ENCODE measurements at regions not wholly inside any gene's neighbourhood (a gene's known extent, or its start where the extent isn't known, plus 50 kb on each side); places are given as distances from the start of the nearest gene placed in this dataset.

GRCh38 chr2:222769446-222769845 lies 91.4 kb upstream of the ACSL3 start:
- Histone ChIP-seq H3K36me3 (replicated peaks; ENCODE audit: insufficient read depth, low read depth) (no peaks in the 10 kb centered on the region), H3K4me2 (no peak overlapping the region), H4K20me1 (ENCODE audit: insufficient read depth, poor library complexity, severe bottlenecking) (no peaks in the 10 kb centered on the region), H3K9me2 (replicated peaks; ENCODE audit: insufficient read depth) (no peaks in the 10 kb centered on the region), H3K79me2 (no peaks in the 10 kb centered on the region), H3K9me3 (ENCODE audit: low read depth) (no peaks in the 10 kb centered on the region), H3K4me1 (ENCODE audit: insufficient read depth) (no peaks in the 10 kb centered on the region), H3K27me3 (no peaks in the 10 kb centered on the region), H3K27ac (no peak overlapping the region), H2AFZ (no peak overlapping the region), H3K4me3 (no peak overlapping the region)
- WGBS (ENCODE audit: low lambda C conversion rate, missing lambda C conversion rate): 93% methylated on average over 5 of the region's 5 CpGs
- DNase-seq (ENCODE audit: low spot score): no peak
- TF ChIP-seq EZH2phosphoT487 (IDR thresholded peaks at IDR 0.05; ENCODE audit: low read depth, severe bottlenecking, unreplicated experiment) (no peak), EZH2 (IDR thresholded peaks at IDR 0.05; ENCODE audit: borderline replicate concordance) (no peak), CTCF (IDR thresholded peaks at IDR 0.05; ENCODE audit: poor library complexity) (no peak)

GRCh38 chr2:222769941-222770340 lies 90.9 kb upstream of the ACSL3 start:
- WGBS (ENCODE audit: low lambda C conversion rate, missing lambda C conversion rate): 89% methylated on average over 3 of the region's 3 CpGs
- no peak overlapping the region for H3K27ac ChIP-seq
- no peak for DNase-seq (ENCODE audit: low spot score)
- no peaks in the 10 kb centered on the region for H3K27me3 ChIP-seq
- H2AFZ ChIP-seq: no peak overlapping the region
- no peaks in the 10 kb centered on the region for H3K9me3 ChIP-seq (ENCODE audit: low read depth)
- no peak overlapping the region for H3K4me3 ChIP-seq
- no peaks in the 10 kb centered on the region for H3K79me2 ChIP-seq
- H3K4me2 ChIP-seq: no peak overlapping the region
- H3K9me2 ChIP-seq (replicated peaks; ENCODE audit: insufficient read depth): no peaks in the 10 kb centered on the region
- no peaks in the 10 kb centered on the region for H3K4me1 ChIP-seq (ENCODE audit: insufficient read depth)
- H4K20me1 ChIP-seq (ENCODE audit: insufficient read depth, poor library complexity, severe bottlenecking): no peaks in the 10 kb centered on the region
- no peaks in the 10 kb centered on the region for H3K36me3 ChIP-seq (replicated peaks; ENCODE audit: insufficient read depth, low read depth)
- TF ChIP-seq CTCF (IDR thresholded peaks at IDR 0.05; ENCODE audit: poor library complexity) (no peak), EZH2phosphoT487 (IDR thresholded peaks at IDR 0.05; ENCODE audit: low read depth, severe bottlenecking, unreplicated experiment) (no peak), EZH2 (IDR thresholded peaks at IDR 0.05; ENCODE audit: borderline replicate concordance) (no peak)

GRCh38 chr2:222771832-222772231 lies 89.0 kb upstream of the ACSL3 start:
- Histone ChIP-seq H3K27ac (no peak overlapping the region), H3K4me1 (ENCODE audit: insufficient read depth) (peaks cover 3% of the 10 kb centered on the region), H3K9me3 (ENCODE audit: low read depth) (no peaks in the 10 kb centered on the region), H4K20me1 (ENCODE audit: insufficient read depth, poor library complexity, severe bottlenecking) (no peaks in the 10 kb centered on the region), H3K4me2 (no peak overlapping the region), H3K4me3 (no peak overlapping the region), H2AFZ (no peak overlapping the region), H3K79me2 (no peaks in the 10 kb centered on the region), H3K36me3 (replicated peaks; ENCODE audit: insufficient read depth, low read depth) (no peaks in the 10 kb centered on the region), H3K27me3 (no peaks in the 10 kb centered on the region), H3K9me2 (replicated peaks; ENCODE audit: insufficient read depth) (no peaks in the 10 kb centered on the region)
- no peak for TF ChIP-seq EZH2phosphoT487 (IDR thresholded peaks at IDR 0.05; ENCODE audit: low read depth, severe bottlenecking, unreplicated experiment)
- no peak for TF ChIP-seq CTCF (IDR thresholded peaks at IDR 0.05; ENCODE audit: poor library complexity)
- TF ChIP-seq EZH2 (IDR thresholded peaks at IDR 0.05; ENCODE audit: borderline replicate concordance): no peak
- no peak for DNase-seq (ENCODE audit: low spot score)
- 99% methylated on average over 3 of the region's 3 CpGs for WGBS (ENCODE audit: low lambda C conversion rate, missing lambda C conversion rate)

- Histone ChIP-seq H3K9me3 (ENCODE audit: low read depth) (no peaks in the 10 kb centered on the region), H3K36me3 (replicated peaks; ENCODE audit: insufficient read depth, low read depth) (no peaks in the 10 kb centered on the region), H3K4me1 (ENCODE audit: insufficient read depth) (peaks cover 6% of the 10 kb centered on the region), H3K27ac (no peak overlapping the region), H3K4me2 (no peak overlapping the region), H2AFZ (no peak overlapping the region), H3K9me2 (replicated peaks; ENCODE audit: insufficient read depth) (no peaks in the 10 kb centered on the region), H3K79me2 (no peaks in the 10 kb centered on the region), H3K27me3 (no peaks in the 10 kb centered on the region), H4K20me1 (ENCODE audit: insufficient read depth, poor library complexity, severe bottlenecking) (no peaks in the 10 kb centered on the region), H3K4me3 (no peak overlapping the region)
- TF ChIP-seq EZH2phosphoT487 (IDR thresholded peaks at IDR 0.05; ENCODE audit: low read depth, severe bottlenecking, unreplicated experiment): no peak
- no peak for TF ChIP-seq EZH2 (IDR thresholded peaks at IDR 0.05; ENCODE audit: borderline replicate concordance)
- TF ChIP-seq CTCF (IDR thresholded peaks at IDR 0.05; ENCODE audit: poor library complexity): no peak
- DNase-seq (ENCODE audit: low spot score): no peak
Observed at GRCh38 chr2:222774941-222775340, 85.9 kb upstream of the ACSL3 start.

Measured in hepatocyte (in vitro differentiated cells).